ENCODE measurements at regions not wholly inside any gene's neighbourhood (a gene's known extent, or its start where the extent isn't known, plus 50 kb on each side); places are given as distances from the start of the nearest gene placed in this dataset.
A peak's percentile ranks its signal among the peaks of the same experiment; 100 is the strongest.

- H3K4me3 ChIP-seq (replicated peaks in 1 of 2; ENCODE audit: low read depth in 2 of 2, low read length in 2 of 2) = no peak overlapping the region
- peak; percentile 86 to 97 for DNase-seq (ENCODE audit: low read depth in 2 of 2)
- TF ChIP-seq, protein P1, sequence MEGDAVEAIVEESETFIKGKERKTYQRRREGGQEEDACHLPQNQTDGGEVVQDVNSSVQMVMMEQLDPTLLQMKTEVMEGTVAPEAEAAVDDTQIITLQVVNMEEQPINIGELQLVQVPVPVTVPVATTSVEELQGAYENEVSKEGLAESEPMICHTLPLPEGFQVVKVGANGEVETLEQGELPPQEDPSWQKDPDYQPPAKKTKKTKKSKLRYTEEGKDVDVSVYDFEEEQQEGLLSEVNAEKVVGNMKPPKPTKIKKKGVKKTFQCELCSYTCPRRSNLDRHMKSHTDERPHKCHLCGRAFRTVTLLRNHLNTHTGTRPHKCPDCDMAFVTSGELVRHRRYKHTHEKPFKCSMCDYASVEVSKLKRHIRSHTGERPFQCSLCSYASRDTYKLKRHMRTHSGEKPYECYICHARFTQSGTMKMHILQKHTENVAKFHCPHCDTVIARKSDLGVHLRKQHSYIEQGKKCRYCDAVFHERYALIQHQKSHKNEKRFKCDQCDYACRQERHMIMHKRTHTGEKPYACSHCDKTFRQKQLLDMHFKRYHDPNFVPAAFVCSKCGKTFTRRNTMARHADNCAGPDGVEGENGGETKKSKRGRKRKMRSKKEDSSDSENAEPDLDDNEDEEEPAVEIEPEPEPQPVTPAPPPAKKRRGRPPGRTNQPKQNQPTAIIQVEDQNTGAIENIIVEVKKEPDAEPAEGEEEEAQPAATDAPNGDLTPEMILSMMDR (IDR thresholded peaks at IDR 0.05; ENCODE audit: low read depth, low read length) = no peak
Observed at GRCh38 chr7:81111358-81111757, 192.5 kb upstream of the SEMA3C start.

DNA sequence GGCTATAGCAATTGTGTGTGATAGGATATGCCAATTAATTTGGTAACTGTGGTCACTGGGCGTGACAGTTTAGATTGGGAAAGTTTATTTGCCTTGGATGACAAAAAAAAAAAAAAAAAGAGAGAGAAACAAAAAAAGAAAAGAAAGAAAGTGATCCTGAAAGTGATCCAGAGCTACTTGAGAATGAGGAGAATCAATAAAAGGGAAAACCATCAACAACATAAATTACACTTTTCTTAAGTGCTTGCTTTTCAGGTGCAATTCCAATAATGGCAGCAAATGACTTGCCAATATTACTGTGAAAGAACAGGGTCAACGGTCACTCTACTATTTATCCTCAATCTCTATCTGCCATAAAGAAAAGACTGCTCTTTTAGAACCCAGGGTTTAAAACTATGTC lies 191.8 kb upstream of the SEMA3C start:
- no peak for DNase-seq (ENCODE audit: low read depth in 2 of 2)
- TF ChIP-seq, protein P1 (IDR thresholded peaks at IDR 0.05; ENCODE audit: low read depth, low read length) = no peak

DNA sequence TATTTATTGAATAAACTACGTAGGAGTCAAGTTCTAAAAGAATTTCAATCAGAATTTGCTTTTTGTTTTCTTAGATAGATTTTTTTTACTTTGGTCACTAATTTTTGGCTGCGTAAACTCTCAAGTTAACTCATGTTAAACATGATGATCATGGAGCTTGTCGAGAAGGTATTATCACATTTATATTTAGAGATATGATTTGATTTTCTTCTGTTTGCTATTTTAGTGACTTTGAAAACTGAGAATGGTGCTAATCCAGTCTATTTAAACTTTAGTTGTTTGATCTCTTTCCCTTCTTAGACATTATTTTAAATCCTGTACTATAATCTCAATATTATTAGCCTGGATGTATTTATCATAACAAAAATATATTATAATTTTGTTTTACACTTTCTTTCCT lies 179.4 kb upstream of the SEMA3C start:
- TF ChIP-seq, protein P1 (IDR thresholded peaks at IDR 0.05; ENCODE audit: low read depth, low read length) = no peak
- H3K4me3 ChIP-seq (replicated peaks in 1 of 2; ENCODE audit: low read depth in 2 of 2, low read length in 2 of 2) = no peak overlapping the region
- peak in 1 of 2 donors; percentile 13 for DNase-seq (ENCODE audit: low read depth in 2 of 2)

More for the DNA sequence above, 191.8 kb upstream of the SEMA3C start:
- no peak overlapping the region for H3K4me3 ChIP-seq (replicated peaks in 1 of 2; ENCODE audit: low read depth in 2 of 2, low read length in 2 of 2)

GRCh38 chr7:81094952-81095351 lies 176.1 kb upstream of the SEMA3C start:
- no peak overlapping the region for H3K4me3 ChIP-seq (replicated peaks in 1 of 2; ENCODE audit: low read depth in 2 of 2, low read length in 2 of 2)
- DNase-seq (ENCODE audit: low read depth in 2 of 2) = peak in 1 of 2 donors; percentile 22
- TF ChIP-seq, protein P1 (IDR thresholded peaks at IDR 0.05; ENCODE audit: low read depth, low read length) = no peak

GRCh38 chr7:81081616-81082015 lies 162.8 kb upstream of the SEMA3C start:
- TF ChIP-seq, protein P1 (IDR thresholded peaks at IDR 0.05; ENCODE audit: low read depth, low read length) = no peak
- peak in 1 of 2 donors; percentile 31 for DNase-seq (ENCODE audit: low read depth in 2 of 2)
- no peak overlapping the region for H3K4me3 ChIP-seq (replicated peaks in 1 of 2; ENCODE audit: low read depth in 2 of 2, low read length in 2 of 2)

DNA sequence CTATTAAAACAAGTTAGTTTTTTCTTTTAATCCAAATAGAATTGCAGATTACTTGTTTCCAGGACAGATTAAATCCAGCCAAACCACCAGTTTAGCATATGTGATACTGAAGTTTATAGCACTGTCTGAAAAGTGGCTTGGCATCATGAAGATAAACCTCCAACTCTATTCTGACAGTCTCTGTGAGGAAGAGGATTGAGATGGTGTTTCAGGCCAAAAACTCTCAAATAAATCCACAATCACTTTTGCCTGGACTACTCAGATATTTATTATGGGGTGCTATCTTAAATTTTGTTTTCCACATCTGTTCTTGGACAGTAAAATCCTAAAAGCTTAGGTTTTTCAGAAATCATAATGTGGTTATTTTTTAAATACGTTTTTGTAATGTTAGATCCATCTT lies 161.7 kb upstream of the SEMA3C start:
- TF ChIP-seq, protein P1 (IDR thresholded peaks at IDR 0.05; ENCODE audit: low read depth, low read length) = no peak
- DNase-seq (ENCODE audit: low read depth in 2 of 2) = no peak
- no peak overlapping the region for H3K4me3 ChIP-seq (replicated peaks in 1 of 2; ENCODE audit: low read depth in 2 of 2, low read length in 2 of 2)

DNA sequence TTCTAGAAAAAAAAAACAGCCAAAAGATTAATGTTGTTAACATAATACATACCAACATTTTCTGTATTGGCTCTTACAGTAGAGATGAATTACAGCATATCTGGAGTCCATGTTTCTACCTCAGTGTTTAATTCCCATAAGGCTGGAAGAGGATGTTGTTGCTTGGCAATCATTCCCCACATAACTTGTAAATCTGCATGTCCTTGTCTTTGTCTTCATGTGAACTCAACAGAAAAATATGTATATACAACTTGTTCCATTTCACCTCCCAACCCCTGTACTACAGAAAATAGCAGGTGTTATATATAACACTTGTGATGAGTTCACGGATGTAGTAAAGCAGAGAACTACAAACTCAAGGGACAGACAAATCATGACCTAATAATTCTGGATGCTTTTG lies 160.9 kb upstream of the SEMA3C start:
- DNase-seq (ENCODE audit: low read depth in 2 of 2) = peak; percentile 14 to 58
- TF ChIP-seq, protein P1 (IDR thresholded peaks at IDR 0.05; ENCODE audit: low read depth, low read length) = no peak

More for the DNA sequence above, 160.9 kb upstream of the SEMA3C start:
- H3K4me3 ChIP-seq (replicated peaks in 1 of 2; ENCODE audit: low read depth in 2 of 2, low read length in 2 of 2) = no peak overlapping the region

Data from cardiac fibroblast (primary cell).